Pancreas (tissue), 10 donors: ENCODE measurements at regions not wholly inside any gene's neighbourhood (a gene's known extent, or its start where the extent isn't known, plus 50 kb on each side); places are given as distances from the start of the nearest gene placed in this dataset.
"Not testable (repeated sequence)": the region's sequence is repeated elsewhere in the genome, so short reads cannot be mapped to it uniquely, and the experiment has no call there.

ENCODE experiments used
- ATAC-seq, 4 donors: fragments of 200-7000 bp; cut with Tn5 transposase; one replicate each; pipeline versions ENCODE4 v1.8.0 to v1.9.1; 2020; ENCODE audit warnings: mild to moderate bottlenecking in 4 of 4, moderate library complexity in 4 of 4
- DNase-seq, 6 donors: peaks; one replicate each; pipeline ENCODE4 v3.0.0-alpha.2; 2020
- FAIRE-seq: peaks from 2 replicates; lab custom pipeline; 2012; peaks lifted over from hg19 to GRCh38; lab: Jason Lieb, UNC
- H3K27ac ChIP-seq, 4 donors: fragments of 200-600 bp; sonication (generic); 1 replicate in 3 of 4; 2 replicates in 1 of 4; pipeline versions ENCODE4 v1.5.0 to v1.8.0; 2020
- H3K27me3 ChIP-seq, 4 donors: fragments of 200-600 bp; one replicate each; pipeline ENCODE4 v1.8.0; 2021
- H3K36me3 ChIP-seq, 3 donors: fragments of 200-600 bp; sonication (generic) in 1 of 3; one replicate each; pipeline versions ENCODE4 v1.5.0 to v1.8.0; 2020 to 2021
- H3K4me1 ChIP-seq, 3 donors: fragments of 200-600 bp; one replicate each; pipeline ENCODE4 v1.8.0; 2021
- H3K4me3 ChIP-seq, 4 donors: fragments of 200-600 bp; sonication (generic) in 2 of 4; one replicate each; pipeline versions ENCODE4 v1.5.0 to v1.8.0; 2020 to 2021
- H3K9me3 ChIP-seq, 4 donors: fragments of 200-600 bp; one replicate each; pipeline ENCODE4 v1.8.0; 2021
- WGBS, 2 donors: extraction: QIAGEN DNeasy Blood & Tissue Kit; methylation state at CpG; one replicate each; pipeline ENCODE4 v1.1.7; 2013; 5-methylcytosine and 5-hydroxymethylcytosine counted together
- intact Hi-C, 3 donors: fragments of 100-400 bp; cut with DNase I; formaldehyde crosslinking; loops; one replicate each; pipeline versions ENCODE4 v1.11.1 to v1.14.2; 2022
- TF ChIP-seq, protein P1 (sequence below), 4 donors: fragments of 200-600 bp; sonication (generic) in 3 of 4; IDR thresholded peaks; one replicate each; pipeline versions ENCODE4 v1.5.0 to v1.8.0; 2021; ENCODE audit warnings: antibody characterized with exemption in 4 of 4
- donor health status: healthy with polysubstance abuse.
- donor health status: DM: no; HTN: no; CAD: no; lungs with moderate emphysema.
- donor health status: DM: no; HTN: no; CAD: no.
- donor health status: control.
- donor health status: control.
- donor health status: Bipolar disorder and iron deficiency.
- donor health status: DM: yes; HTN: yes; CAD: no.
- donor health status: DM: no; HTN: no; CAD: no.
- donor health status: DM: no; HTN: no; CAD: no.
- donor health status: DM: yes; HTN: yes; CAD: no.

- H3K4me3 ChIP-seq, result no peak overlapping the region
- H3K4me1 ChIP-seq, result peaks cover 6 to 12% (median 10%) of the 10 kb centered on the region in 3 donors
- H3K27me3 ChIP-seq, result no peaks in the 10 kb centered on the region
- 84 to 90% methylated on average over 8 of the region's 8 CpGs for WGBS, 2 donors
- DNase-seq (no peak), ATAC-seq (no peak), FAIRE-seq (no peak)
- TF ChIP-seq, protein P1, sequence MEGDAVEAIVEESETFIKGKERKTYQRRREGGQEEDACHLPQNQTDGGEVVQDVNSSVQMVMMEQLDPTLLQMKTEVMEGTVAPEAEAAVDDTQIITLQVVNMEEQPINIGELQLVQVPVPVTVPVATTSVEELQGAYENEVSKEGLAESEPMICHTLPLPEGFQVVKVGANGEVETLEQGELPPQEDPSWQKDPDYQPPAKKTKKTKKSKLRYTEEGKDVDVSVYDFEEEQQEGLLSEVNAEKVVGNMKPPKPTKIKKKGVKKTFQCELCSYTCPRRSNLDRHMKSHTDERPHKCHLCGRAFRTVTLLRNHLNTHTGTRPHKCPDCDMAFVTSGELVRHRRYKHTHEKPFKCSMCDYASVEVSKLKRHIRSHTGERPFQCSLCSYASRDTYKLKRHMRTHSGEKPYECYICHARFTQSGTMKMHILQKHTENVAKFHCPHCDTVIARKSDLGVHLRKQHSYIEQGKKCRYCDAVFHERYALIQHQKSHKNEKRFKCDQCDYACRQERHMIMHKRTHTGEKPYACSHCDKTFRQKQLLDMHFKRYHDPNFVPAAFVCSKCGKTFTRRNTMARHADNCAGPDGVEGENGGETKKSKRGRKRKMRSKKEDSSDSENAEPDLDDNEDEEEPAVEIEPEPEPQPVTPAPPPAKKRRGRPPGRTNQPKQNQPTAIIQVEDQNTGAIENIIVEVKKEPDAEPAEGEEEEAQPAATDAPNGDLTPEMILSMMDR (IDR thresholded peaks at IDR 0.05), result no peak
- H3K36me3 ChIP-seq, result no peaks in the 10 kb centered on the region
- H3K9me3 ChIP-seq, result no peaks in the 10 kb centered on the region
- intact Hi-C loops, result no loop called here
- no peak overlapping the region for H3K27ac ChIP-seq
Measured at GRCh38 chr2:105488285-105488684, 89.4 kb upstream of the FHL2 start.

GRCh38 chr2:105487142-105488069 is 88.6 kb upstream of the FHL2 start:
- Histone ChIP-seq H3K4me3 (no peak overlapping the region), H3K4me1 (peaks cover 6 to 12% (median 10%) of the 10 kb centered on the region in 3 donors), H3K27me3 (no peaks in the 10 kb centered on the region), H3K36me3 (no peaks in the 10 kb centered on the region), H3K27ac (no peak overlapping the region), H3K9me3 (no peaks in the 10 kb centered on the region)
- TF ChIP-seq, protein P1 (IDR thresholded peaks at IDR 0.05), result no peak
- DNase-seq (no peak), FAIRE-seq (no peak), ATAC-seq (no peak)
- intact Hi-C loops, result no loop called here
- WGBS, 2 donors, result 86 to 88% methylated on average over 21 of the region's 21 CpGs

GRCh38 chr2:105486762-105487141 is 87.9 kb upstream of the FHL2 start:
- no peak overlapping the region for H3K4me3 ChIP-seq
- no peak overlapping the region for H3K27ac ChIP-seq
- intact Hi-C loops, result no loop called here

DNA sequence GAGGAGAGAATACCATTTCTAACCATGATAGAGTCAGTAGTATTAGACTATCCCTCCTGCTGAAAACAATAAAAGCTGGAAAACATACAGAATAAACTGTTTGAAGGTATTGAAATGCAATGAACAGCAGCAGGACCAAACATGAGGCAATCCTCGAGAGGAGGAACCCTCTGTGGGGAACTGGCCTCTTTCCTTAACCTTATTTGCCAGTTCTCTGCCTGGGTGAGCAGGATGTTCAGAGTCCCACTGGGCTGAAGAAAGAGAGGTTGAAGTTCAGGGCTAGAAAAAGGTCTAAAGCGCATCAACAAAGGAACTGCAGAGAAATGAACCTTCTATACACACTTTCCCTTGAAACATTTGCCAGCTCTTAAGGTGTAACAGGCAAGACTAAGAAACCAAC is 79.8 kb upstream of the FHL2 start:
- WGBS, 2 donors, result 79 to 81% methylated on average over 2 of the region's 2 CpGs
- no peak overlapping the region for H3K4me3 ChIP-seq
- intact Hi-C loops, result no loop called here
- ATAC-seq, result no peak
- no peaks in the 10 kb centered on the region for H3K4me1 ChIP-seq
- H3K27ac ChIP-seq, result no peak overlapping the region
- H3K36me3 ChIP-seq, result no peaks in the 10 kb centered on the region
- DNase-seq, result no peak
- no peaks in the 10 kb centered on the region for H3K9me3 ChIP-seq
- H3K27me3 ChIP-seq, result no peaks in the 10 kb centered on the region
- TF ChIP-seq, protein P1 (IDR thresholded peaks at IDR 0.05), result no peak
- no peak for FAIRE-seq

More at GRCh38 chr2:105486762-105487141, 87.9 kb upstream of the FHL2 start:
- no peak for ATAC-seq
- Histone ChIP-seq H3K27me3 (no peaks in the 10 kb centered on the region), H3K4me1 (peaks cover 6 to 12% (median 10%) of the 10 kb centered on the region in 3 donors), H3K9me3 (no peaks in the 10 kb centered on the region), H3K36me3 (no peaks in the 10 kb centered on the region)
- 74 to 78% methylated on average over 3 of the region's 3 CpGs for WGBS, 2 donors
- TF ChIP-seq, protein P1 (IDR thresholded peaks at IDR 0.05), result no peak
- FAIRE-seq, result no peak
- no peak for DNase-seq

GRCh38 chr2:105477050-105477620 is 78.3 kb upstream of the FHL2 start:
- DNase-seq, H3K9me3 ChIP-seq, ATAC-seq, H3K4me1 ChIP-seq, intact Hi-C loops, H3K27ac ChIP-seq, H3K4me3 ChIP-seq, H3K27me3 ChIP-seq, FAIRE-seq, H3K36me3 ChIP-seq: not testable (repeated sequence)
- 91 to 92% methylated on average over 10 of the region's 10 CpGs for WGBS, 2 donors
